Glomerular visceral epithelial cell (primary cell): ENCODE measurements at regions not wholly inside any gene's neighbourhood (a gene's known extent, or its start where the extent isn't known, plus 50 kb on each side); places are given as distances from the start of the nearest gene placed in this dataset.

Experiments
- DNase-seq: peaks from one replicate; pipeline ENCODE4 v3.0.0-alpha.2; 2016; ENCODE audit errors: extremely low spot score

GRCh38 chr13:79671420-79671819, 190.5 kb downstream of the NDFIP2 start:
- DNase-seq, result no peak

GRCh38 chr13:79668201-79668752, 187.3 kb downstream of the NDFIP2 start:
- no peak for DNase-seq

- DNase-seq, result no peak
These were observed 186.8 kb downstream of the NDFIP2 start for GRCh38 chr13:79667771-79668170.

GRCh38 chr13:79663977-79664636, 183.2 kb downstream of the NDFIP2 start:
- DNase-seq, result no peak

- no peak for DNase-seq
These were observed 182.5 kb downstream of the NDFIP2 start for GRCh38 chr13:79663435-79663834.

GRCh38 chr13:79662882-79663281, 181.9 kb downstream of the NDFIP2 start:
- no peak for DNase-seq

- no peak for DNase-seq
These were observed 179.4 kb downstream of the NDFIP2 start for GRCh38 chr13:79660361-79660760.

GRCh38 chr13:79659121-79659521, 178.2 kb downstream of the NDFIP2 start:
- peak; percentile 15 for DNase-seq

GRCh38 chr13:79658333-79658975, 177.5 kb downstream of the NDFIP2 start:
- DNase-seq, result no peak

- no peak for DNase-seq
These were observed 174.6 kb downstream of the NDFIP2 start for GRCh38 chr13:79655509-79655908.

GRCh38 chr13:79654520-79654919, 173.6 kb downstream of the NDFIP2 start:
- DNase-seq, result no peak

GRCh38 chr13:79650688-79651087, 169.7 kb downstream of the NDFIP2 start:
- no peak for DNase-seq

GRCh38 chr13:79648191-79648590, 167.2 kb downstream of the NDFIP2 start:
- DNase-seq, result no peak

- DNase-seq, result peak; percentile 39
These were observed 166.6 kb downstream of the NDFIP2 start for GRCh38 chr13:79647533-79647932.

GRCh38 chr13:79646880-79647279, 165.9 kb downstream of the NDFIP2 start:
- no peak for DNase-seq

GRCh38 chr13:79645569-79645968, 164.6 kb downstream of the NDFIP2 start:
- no peak for DNase-seq

- no peak for DNase-seq
These were observed 161.6 kb downstream of the NDFIP2 start for GRCh38 chr13:79642596-79642995.

- DNase-seq, result no peak
These were observed 156.3 kb downstream of the NDFIP2 start for GRCh38 chr13:79637133-79637763.

- DNase-seq, result peak; percentile 71
These were observed 150.2 kb downstream of the NDFIP2 start for GRCh38 chr13:79631051-79631659.

GRCh38 chr13:79628463-79628862, 147.5 kb downstream of the NDFIP2 start:
- DNase-seq, result no peak

GRCh38 chr13:79626924-79627323, 146.0 kb downstream of the NDFIP2 start:
- no peak for DNase-seq

- no peak for DNase-seq
These were observed 144.6 kb downstream of the NDFIP2 start for GRCh38 chr13:79625517-79625916.
